HCT116 (cell line): ENCODE measurements at regions not wholly inside any gene's neighbourhood (a gene's known extent, or its start where the extent isn't known, plus 50 kb on each side); places are given as distances from the start of the nearest gene placed in this dataset.

ENCODE experiments used
- ATAC-seq: fragments of 200-7000 bp; cut with Tn5 transposase; 2 replicates; pipeline ENCODE4 v1.9.1; 2020; ENCODE audit warnings: mild to moderate bottlenecking, moderate library complexity
- BruUV-seq: library from RNA; stranded (reverse); fragments of 400-500 nt; replicated peaks from 2 replicates; lab custom pipeline; 2021; lab: Mats Ljungman, UMichigan
- CTCF ChIA-PET: fragments of 300-600 bp; sonication (Branson Sonifier 250); formaldehyde crosslinking; loops from one replicate; lab custom pipeline; 2021; ENCODE audit warnings: antibody characterized with exemption; lab: Charles Lee
- POLR2A ChIA-PET: fragments of 300-600, 350-600 bp; sonication (Branson Sonifier 250); formaldehyde crosslinking; loops from one replicate; lab custom pipeline; 2021; ENCODE audit warnings: antibody characterized with exemption; lab: Charles Lee
- RAD21 ChIA-PET, 2 experiments: fragments of 300-600 bp; sonication (Branson Sonifier 250); formaldehyde crosslinking; loops; one replicate each; lab custom pipeline; 2023; ENCODE audit warnings: low total read pairs in 2 of 2; ENCODE audit not compliant: uncharacterized antibody in 2 of 2, unreplicated experiment in 2 of 2, low non-redundant PET in 1 of 2; lab: Charles Lee
- DNase-seq: peaks from one replicate; pipeline ENCODE4 v3.0.0-alpha.2; 2010; ENCODE audit warnings: low read depth, low spot score
- H2AFZ ChIP-seq: fragments of 200-600 bp; shearing (Covaris generic), sonication (generic); 2 replicates; pipeline ENCODE4 v1.6.1; 2017; ENCODE audit warnings: low read depth, mixed run types, mixed read lengths, antibody characterized with exemption, low read length; ENCODE audit not compliant: poor library complexity, severe bottlenecking
- H3K27ac ChIP-seq: 2 replicates; pipeline ENCODE4 v1.5.1; 2012; ENCODE audit warnings: low read depth, low read length
- H3K27me3 ChIP-seq: fragments of 200-600 bp; sonication (generic); 2 replicates; pipeline ENCODE4 v1.6.1; 2016; ENCODE audit warnings: mixed run types, low read length, mixed read lengths; ENCODE audit not compliant: insufficient read depth
- H3K36me3 ChIP-seq, 2 experiments: fragments of 200-500 bp in 1 of 2; fragments of 200-600 bp in 1 of 2; sonication (Bioruptor generic) in 1 of 2; sonication (generic) in 1 of 2; 2 replicates each; pipeline versions ENCODE4 v1.5.1 to v1.6.1; 2014 to 2016; ENCODE audit warnings: low read length in 2 of 2, inconsistent platforms in 1 of 2, mixed read lengths in 1 of 2, mixed run types in 1 of 2; ENCODE audit not compliant: insufficient read depth in 2 of 2, control insufficient read depth in 1 of 2
- H3K4me1 ChIP-seq, 2 experiments: fragments of 200-600 bp in 1 of 2; sonication (generic) in 1 of 2; 2 replicates each; pipeline versions ENCODE4 v1.5.1 to v1.6.1; 2012 to 2017; ENCODE audit warnings: low read length in 2 of 2, inconsistent platforms in 1 of 2, mild to moderate bottlenecking in 1 of 2, mixed read lengths in 1 of 2, mixed run types in 1 of 2, moderate library complexity in 1 of 2; ENCODE audit not compliant: insufficient read depth in 2 of 2, control insufficient read depth in 1 of 2
- H3K4me2 ChIP-seq: fragments of 200-600 bp; sonication (generic); 2 replicates; pipeline ENCODE4 v1.6.1; 2017; ENCODE audit warnings: mixed run types, low read length, mixed read lengths
- H3K4me3 ChIP-seq, 2 experiments: fragments of 200-600 bp in 1 of 2; sonication (generic) in 1 of 2; replicated peaks in 1 of 2; 2 replicates each; pipeline ENCODE4 v1.5.1; 2011 to 2016; ENCODE audit warnings: low read length in 2 of 2, control low read depth in 1 of 2, low read depth in 1 of 2, mild to moderate bottlenecking in 1 of 2, mixed read lengths in 1 of 2, mixed run types in 1 of 2
- H3K79me2 ChIP-seq: fragments of 200-600 bp; sonication (generic); 2 replicates; pipeline ENCODE4 v1.6.1; 2017; ENCODE audit warnings: mild to moderate bottlenecking, mixed run types, low read length, moderate library complexity, mixed read lengths; ENCODE audit not compliant: insufficient read depth
- H3K9ac ChIP-seq: fragments of 200-600 bp; sonication (generic); 2 replicates; pipeline ENCODE4 v1.6.1; 2016; ENCODE audit warnings: low read length, mixed read lengths
- H3K9me2 ChIP-seq: fragments of 200-600 bp; sonication (generic), shearing (Covaris generic); 2 replicates; pipeline ENCODE4 v1.6.1; 2017; ENCODE audit warnings: mixed run types, mild to moderate bottlenecking, moderate library complexity; ENCODE audit not compliant: insufficient read depth
- H3K9me3 ChIP-seq, 2 experiments: fragments of 200-500 bp in 1 of 2; fragments of 200-600 bp in 1 of 2; sonication (Bioruptor generic) in 1 of 2; sonication (generic) in 1 of 2; 2 replicates each; pipeline ENCODE4 v1.6.1; 2014 to 2017; ENCODE audit warnings: low read length in 2 of 2, mixed read lengths in 2 of 2, inconsistent platforms in 1 of 2, low read depth in 1 of 2, mild to moderate bottlenecking in 1 of 2, mixed run types in 1 of 2, moderate library complexity in 1 of 2; ENCODE audit not compliant: control insufficient read depth in 1 of 2, insufficient read depth in 1 of 2
- H4K20me1 ChIP-seq: fragments of 200-600 bp; sonication (generic), shearing (Covaris generic); 2 replicates; pipeline ENCODE4 v1.6.1; 2017; ENCODE audit warnings: mixed run types, mild to moderate bottlenecking, moderate library complexity; ENCODE audit not compliant: insufficient read depth
- JUND ChIP-seq: IDR thresholded peaks from 2 replicates; pipeline ENCODE4 v1.6.1; 2012
- intact Hi-C: fragments of 100-400 bp; cut with micrococcal nuclease; formaldehyde crosslinking; loops from 2 replicates; pipeline ENCODE4 v1.10.0; 2022
- TF ChIP-seq, protein P1 (sequence below): IDR thresholded peaks from 2 replicates; pipeline ENCODE4 v1.6.1; 2012; ENCODE audit warnings: low read depth
- TF ChIP-seq, protein P2 (sequence below): IDR thresholded peaks from 2 replicates; pipeline ENCODE4 v1.6.1; 2011; ENCODE audit warnings: mild to moderate bottlenecking, low read length, moderate library complexity; ENCODE audit not compliant: insufficient replicate concordance; ENCODE audit errors: extremely low read depth

GRCh38 chr4:67158666-67159065 lies 386.6 kb downstream of the CENPC start:
- no TSS peak for BruUV-seq
- no peak for ATAC-seq
- CTCF ChIA-PET: no interaction called here

GRCh38 chr4:67152976-67153375 lies 392.3 kb downstream of the CENPC start:
- H3K4me1 ChIP-seq: no peaks in the 10 kb centered on the region
- BruUV-seq: no TSS peak
- ATAC-seq (no peak), DNase-seq (no peak)
- H3K4me3 ChIP-seq: no peak overlapping the region
- H3K4me2 ChIP-seq: no peak overlapping the region
- no peak overlapping the region for H3K9ac ChIP-seq
- no peaks in the 10 kb centered on the region for H3K79me2 ChIP-seq
- ChIA-PET RAD21 (no interaction called here), POLR2A (no interaction called here), CTCF (no interaction called here)
- H4K20me1 ChIP-seq: no peaks in the 10 kb centered on the region
- H3K9me2 ChIP-seq: no peaks in the 10 kb centered on the region
- no peaks in the 10 kb centered on the region for H3K27me3 ChIP-seq
- no peak overlapping the region for H2AFZ ChIP-seq
- peaks cover 0 to 7% of the 10 kb centered on the region in 2 experiments; a peak in 2 of 4 replicates for H3K9me3 ChIP-seq
- intact Hi-C loops: no loop called here
- no peak overlapping the region for H3K27ac ChIP-seq
- no peaks in the 10 kb centered on the region for H3K36me3 ChIP-seq
- TF ChIP-seq, protein P1, sequence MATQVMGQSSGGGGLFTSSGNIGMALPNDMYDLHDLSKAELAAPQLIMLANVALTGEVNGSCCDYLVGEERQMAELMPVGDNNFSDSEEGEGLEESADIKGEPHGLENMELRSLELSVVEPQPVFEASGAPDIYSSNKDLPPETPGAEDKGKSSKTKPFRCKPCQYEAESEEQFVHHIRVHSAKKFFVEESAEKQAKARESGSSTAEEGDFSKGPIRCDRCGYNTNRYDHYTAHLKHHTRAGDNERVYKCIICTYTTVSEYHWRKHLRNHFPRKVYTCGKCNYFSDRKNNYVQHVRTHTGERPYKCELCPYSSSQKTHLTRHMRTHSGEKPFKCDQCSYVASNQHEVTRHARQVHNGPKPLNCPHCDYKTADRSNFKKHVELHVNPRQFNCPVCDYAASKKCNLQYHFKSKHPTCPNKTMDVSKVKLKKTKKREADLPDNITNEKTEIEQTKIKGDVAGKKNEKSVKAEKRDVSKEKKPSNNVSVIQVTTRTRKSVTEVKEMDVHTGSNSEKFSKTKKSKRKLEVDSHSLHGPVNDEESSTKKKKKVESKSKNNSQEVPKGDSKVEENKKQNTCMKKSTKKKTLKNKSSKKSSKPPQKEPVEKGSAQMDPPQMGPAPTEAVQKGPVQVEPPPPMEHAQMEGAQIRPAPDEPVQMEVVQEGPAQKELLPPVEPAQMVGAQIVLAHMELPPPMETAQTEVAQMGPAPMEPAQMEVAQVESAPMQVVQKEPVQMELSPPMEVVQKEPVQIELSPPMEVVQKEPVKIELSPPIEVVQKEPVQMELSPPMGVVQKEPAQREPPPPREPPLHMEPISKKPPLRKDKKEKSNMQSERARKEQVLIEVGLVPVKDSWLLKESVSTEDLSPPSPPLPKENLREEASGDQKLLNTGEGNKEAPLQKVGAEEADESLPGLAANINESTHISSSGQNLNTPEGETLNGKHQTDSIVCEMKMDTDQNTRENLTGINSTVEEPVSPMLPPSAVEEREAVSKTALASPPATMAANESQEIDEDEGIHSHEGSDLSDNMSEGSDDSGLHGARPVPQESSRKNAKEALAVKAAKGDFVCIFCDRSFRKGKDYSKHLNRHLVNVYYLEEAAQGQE: no peak
- TF ChIP-seq, all 23 proteins: peak for 0

More at GRCh38 chr4:67158666-67159065, 386.6 kb downstream of the CENPC start:
- DNase-seq: no peak
- H3K79me2 ChIP-seq: no peaks in the 10 kb centered on the region
- H3K27me3 ChIP-seq: no peaks in the 10 kb centered on the region
- H3K4me1 ChIP-seq: no peaks in the 10 kb centered on the region
- no peak for TF ChIP-seq JUND
- TF ChIP-seq, protein P2, sequence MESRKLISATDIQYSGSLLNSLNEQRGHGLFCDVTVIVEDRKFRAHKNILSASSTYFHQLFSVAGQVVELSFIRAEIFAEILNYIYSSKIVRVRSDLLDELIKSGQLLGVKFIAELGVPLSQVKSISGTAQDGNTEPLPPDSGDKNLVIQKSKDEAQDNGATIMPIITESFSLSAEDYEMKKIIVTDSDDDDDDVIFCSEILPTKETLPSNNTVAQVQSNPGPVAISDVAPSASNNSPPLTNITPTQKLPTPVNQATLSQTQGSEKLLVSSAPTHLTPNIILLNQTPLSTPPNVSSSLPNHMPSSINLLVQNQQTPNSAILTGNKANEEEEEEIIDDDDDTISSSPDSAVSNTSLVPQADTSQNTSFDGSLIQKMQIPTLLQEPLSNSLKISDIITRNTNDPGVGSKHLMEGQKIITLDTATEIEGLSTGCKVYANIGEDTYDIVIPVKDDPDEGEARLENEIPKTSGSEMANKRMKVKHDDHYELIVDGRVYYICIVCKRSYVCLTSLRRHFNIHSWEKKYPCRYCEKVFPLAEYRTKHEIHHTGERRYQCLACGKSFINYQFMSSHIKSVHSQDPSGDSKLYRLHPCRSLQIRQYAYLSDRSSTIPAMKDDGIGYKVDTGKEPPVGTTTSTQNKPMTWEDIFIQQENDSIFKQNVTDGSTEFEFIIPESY: no peak
- no peaks in the 10 kb centered on the region for H3K9me2 ChIP-seq
- no peak overlapping the region for H3K4me2 ChIP-seq
- no peak overlapping the region for H3K9ac ChIP-seq
- intact Hi-C loops: no loop called here
- no peak overlapping the region for H3K27ac ChIP-seq
- ChIA-PET POLR2A (no interaction called here), RAD21 (no interaction called here)
- H2AFZ ChIP-seq: no peak overlapping the region
- H3K4me3 ChIP-seq: no peak overlapping the region
- H3K36me3 ChIP-seq: no peaks in the 10 kb centered on the region
- H3K9me3 ChIP-seq: peaks cover 0 to 13% of the 10 kb centered on the region in 2 experiments; a peak in 2 of 4 replicates
- no peaks in the 10 kb centered on the region for H4K20me1 ChIP-seq
